ENCODE measurements at regions not wholly inside any gene's neighbourhood (a gene's known extent, or its start where the extent isn't known, plus 50 kb on each side); places are given as distances from the start of the nearest gene placed in this dataset.

DNA sequence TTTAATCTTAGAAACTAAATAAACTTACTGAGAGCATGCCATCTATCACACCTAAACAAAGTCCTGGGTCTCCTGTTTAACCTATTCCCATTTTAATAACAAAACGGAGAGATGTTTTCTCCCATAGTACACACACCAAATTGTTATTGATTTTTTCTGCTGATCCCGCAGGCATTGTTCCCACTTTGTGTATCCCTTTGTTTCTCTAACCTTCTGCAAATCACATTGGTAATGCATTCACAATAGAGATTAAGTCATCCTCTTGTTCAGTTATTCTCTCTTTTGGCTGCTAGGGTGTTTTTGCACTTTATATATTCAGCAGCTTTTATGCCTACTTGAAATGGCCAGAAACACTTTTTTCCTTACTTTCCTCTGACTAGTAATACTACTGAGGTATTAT lies 1071.9 kb upstream of the CDH2 start:
- TF ChIP-seq CTCF (IDR thresholded peaks at IDR 0.05) = no peak
- no peak for TF ChIP-seq POLR2A (IDR thresholded peaks at IDR 0.05)
